ENCODE measurements at regions not wholly inside any gene's neighbourhood (a gene's known extent, or its start where the extent isn't known, plus 50 kb on each side); places are given as distances from the start of the nearest gene placed in this dataset.
"Not testable (repeated sequence)": the region's sequence is repeated elsewhere in the genome, so short reads cannot be mapped to it uniquely, and the experiment has no call there.

- DNase-seq = no peak
Measured at GRCh38 chr7:142528608-142529408, 220.5 kb upstream of the PRSS1 start.

DNA sequence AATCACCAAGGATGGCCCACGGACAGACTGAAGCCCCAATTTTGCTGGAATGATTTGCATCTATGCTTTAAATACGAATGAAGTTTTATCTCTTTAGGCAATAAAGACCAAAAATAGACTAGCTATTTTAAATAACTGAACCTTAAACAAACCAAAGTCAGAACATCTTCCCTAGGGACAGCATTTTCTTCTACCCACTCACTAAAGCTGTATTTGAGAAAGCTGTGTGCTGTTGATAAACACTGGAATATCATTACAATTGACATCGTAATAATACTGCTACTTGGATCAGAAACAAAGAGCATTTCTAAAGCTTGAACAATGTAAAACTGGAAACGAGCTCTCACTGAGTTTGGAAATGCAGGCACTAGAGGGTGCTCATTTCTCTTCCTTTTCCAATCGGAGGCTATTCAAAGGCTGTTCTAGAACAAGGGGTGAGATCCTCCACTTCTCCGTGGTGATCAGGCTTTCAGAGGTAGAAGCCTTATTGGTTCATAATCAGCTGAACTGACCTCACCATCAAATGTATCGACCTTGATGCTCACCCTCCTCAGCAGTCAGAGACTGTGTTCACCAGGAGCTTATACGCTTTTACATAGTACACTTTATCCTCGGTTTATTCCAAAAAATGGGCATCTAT, 225.3 kb upstream of the PRSS1 start:
- no peak for DNase-seq

DNA sequence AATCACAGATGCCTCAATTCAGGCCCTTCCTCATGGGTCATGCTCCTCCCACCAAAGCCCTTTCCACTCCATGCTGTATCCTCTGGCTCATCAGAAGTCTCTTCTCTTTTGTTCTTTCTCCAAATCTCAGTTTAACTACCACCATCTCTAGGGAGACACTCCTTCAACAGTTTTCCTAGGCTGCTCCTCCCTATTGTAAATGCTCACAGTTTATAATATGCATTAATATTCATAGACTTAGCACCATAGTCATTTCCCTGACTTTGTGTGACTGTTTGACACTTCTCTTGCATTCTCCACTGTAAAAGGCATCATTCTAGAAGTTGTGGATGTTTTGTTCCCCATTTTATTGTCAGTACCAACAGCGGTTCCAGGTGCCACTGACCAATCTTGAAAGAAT, 226.5 kb upstream of the PRSS1 start:
- DNase-seq = no peak

DNA sequence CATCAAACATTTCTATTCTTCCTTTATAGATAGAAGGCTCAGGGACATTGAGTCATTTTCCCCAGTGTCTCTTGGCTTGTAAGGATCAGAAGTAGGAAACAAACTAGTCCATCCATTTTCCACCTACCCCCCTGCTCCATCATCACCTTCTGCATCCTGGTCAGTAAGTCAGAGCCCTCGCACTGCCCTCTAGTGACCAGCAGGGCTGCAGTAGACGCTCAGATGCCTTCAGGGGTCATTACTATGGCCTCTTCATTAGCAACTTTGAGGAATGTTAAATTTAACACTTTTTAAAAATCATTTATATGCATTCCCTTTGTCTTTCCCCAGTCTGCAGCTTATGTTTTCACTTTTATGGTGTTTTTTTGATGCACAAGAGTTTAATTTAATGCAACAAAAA, 228.4 kb upstream of the PRSS1 start:
- not testable (repeated sequence) for DNase-seq

DNA sequence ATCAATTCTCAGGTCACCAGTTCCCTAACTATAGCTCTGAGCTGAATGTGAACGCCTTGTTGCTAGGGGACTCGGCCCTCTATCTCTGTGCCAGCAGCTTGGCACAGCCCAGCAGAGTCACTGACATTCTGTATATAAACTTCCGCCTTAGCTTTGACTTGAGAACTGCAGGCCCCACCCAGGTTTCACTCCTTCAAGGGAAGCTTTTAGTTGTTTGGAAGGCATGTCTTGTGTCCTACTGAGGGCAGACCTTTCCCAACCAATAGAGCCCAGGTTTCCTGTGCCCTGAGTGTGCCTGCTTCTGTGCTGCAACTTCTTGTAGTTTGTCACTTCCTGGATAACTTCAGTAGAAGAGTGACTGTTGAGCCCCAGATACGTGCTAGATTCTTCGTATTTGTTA, 228.8 kb upstream of the PRSS1 start:
- not testable (repeated sequence) for DNase-seq

GRCh38 chr7:142519079-142520078, 229.9 kb upstream of the PRSS1 start:
- DNase-seq = no peak

GRCh38 chr7:142516038-142516501, 233.2 kb upstream of the PRSS1 start:
- DNase-seq = peak; percentile 62

DNA sequence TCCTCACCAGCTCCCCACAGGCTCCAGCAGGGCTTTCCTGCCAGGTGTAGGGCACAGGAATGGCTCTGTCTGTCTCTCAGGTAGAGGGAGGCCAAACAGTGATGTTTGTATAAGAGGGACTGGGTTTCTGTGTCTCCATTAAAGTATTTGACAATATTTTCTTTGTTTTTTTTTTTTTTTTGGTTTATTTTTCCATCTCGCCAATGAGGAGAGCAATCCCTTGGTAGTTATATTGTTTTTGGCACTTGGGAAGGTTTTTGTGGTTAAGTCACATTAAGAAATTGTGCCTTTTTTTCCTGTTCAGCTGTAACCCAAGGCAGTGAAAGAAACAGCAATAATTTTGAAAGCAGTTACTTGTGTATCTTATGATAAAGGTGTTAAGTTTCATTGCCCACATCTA, 234.6 kb upstream of the PRSS1 start:
- not testable (repeated sequence) for DNase-seq

GRCh38 chr7:142513178-142513955, 235.9 kb upstream of the PRSS1 start:
- no peak for DNase-seq

DNA sequence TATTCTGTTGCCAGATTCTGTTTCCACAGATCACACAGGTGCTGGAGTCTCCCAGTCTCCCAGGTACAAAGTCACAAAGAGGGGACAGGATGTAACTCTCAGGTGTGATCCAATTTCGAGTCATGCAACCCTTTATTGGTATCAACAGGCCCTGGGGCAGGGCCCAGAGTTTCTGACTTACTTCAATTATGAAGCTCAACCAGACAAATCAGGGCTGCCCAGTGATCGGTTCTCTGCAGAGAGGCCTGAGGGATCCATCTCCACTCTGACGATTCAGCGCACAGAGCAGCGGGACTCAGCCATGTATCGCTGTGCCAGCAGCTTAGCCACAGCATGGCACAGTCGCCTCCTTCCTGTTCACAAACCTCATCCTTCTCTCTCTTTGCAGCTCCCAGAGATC, 237.5 kb upstream of the PRSS1 start:
- peak; percentile 35 for DNase-seq

DNA sequence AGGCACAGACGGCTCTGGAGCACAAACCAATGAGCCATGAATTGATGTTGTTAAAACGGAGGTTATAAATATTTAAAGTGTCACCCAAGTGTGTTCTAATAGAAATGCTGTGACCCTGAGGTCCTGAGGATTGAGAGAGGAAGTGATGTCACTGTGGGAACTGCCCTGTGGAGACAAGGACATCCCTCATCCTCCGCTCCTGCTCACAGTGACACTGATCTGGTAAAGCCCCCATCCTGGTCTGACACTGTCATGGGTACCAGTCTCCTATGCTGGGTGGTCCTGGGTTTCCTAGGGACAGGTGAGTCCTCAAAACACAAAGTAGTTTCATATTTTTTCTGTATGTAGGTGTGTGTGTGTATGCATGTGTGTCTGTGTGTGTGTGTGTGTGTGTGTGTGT, 237.9 kb upstream of the PRSS1 start:
- DNase-seq = peak; percentile 48

DNA sequence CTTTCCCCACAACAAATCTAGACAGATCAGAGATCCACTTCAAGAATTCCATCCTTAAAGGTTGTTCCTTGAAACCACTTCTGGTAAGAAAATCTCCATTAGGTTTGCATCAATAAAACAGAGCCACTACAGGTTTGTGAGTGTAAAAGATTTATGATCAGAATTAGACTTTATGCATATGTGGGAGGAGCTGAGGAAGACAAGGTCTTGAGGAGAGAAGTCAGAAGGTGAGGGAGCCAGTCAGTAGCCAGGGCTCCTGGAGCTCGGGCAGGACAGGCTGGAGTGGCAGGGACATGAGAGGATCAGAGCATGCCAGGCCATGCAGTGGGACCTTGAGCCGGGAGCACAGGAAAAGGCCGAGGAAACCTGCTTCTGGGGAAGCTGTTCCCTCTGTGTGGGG, 240.0 kb upstream of the PRSS1 start:
- DNase-seq = not testable (repeated sequence)

GRCh38 chr7:142508251-142508650, 241.0 kb upstream of the PRSS1 start:
- DNase-seq = no peak

GRCh38 chr7:142507799-142508198, 241.5 kb upstream of the PRSS1 start:
- DNase-seq = no peak

DNA sequence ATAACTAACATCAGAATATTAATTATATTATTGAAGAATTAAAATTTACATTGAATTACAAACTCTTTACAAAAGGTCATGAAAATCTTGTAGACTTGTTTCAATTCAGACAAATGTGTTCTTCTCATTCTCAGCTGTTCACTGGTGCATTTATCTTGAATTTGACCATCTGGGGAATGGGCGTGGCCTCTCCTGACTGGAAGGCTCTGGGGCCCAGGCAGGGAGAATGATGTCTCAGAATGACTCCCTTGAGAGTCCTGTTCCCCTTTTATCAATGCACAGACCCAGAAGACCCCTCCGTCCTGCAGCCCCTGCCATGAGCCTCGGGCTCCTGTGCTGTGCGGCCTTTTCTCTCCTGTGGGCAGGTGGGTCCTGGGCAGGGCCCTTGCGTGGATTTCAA, 242.2 kb upstream of the PRSS1 start:
- not testable (repeated sequence) for DNase-seq

DNA sequence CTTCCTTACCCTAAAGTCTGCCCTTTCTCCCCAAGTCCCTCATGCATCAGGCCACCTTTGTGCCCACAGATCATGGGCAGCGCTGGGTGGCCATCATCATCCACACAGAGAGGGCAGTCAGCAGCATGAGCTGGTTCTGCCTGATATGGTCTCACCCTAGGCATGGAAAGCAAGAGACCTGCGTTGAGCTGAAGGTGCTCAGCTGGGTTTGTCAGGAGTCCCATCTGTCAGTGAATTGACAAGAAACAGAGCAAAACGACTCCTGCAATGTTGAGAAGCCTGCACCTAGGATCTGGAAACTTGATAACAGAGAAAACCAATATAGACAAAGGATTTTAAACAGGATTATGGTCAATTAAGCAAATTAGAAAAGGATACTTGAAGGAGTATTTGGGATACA, 242.7 kb upstream of the PRSS1 start:
- DNase-seq = no peak

DNA sequence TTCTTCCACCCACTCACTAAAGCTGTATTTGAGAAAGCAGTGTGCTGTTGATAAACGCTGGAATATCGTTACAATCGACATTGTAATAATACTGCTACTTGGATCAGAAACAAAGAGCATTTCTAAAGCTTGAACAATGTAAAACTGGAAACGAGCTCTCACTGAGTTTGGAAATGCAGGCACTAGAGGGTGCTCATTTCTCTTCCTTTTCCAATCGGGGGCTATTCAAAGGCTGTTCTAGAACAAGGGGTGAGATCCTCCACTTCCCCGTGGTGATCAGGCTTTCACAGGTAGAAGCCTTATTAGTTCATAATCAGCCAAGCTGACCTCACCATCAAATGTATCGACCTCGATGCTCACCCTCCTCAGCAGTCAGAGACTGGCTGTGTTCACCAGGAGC, 245.3 kb upstream of the PRSS1 start:
- not testable (repeated sequence) for DNase-seq

DNA sequence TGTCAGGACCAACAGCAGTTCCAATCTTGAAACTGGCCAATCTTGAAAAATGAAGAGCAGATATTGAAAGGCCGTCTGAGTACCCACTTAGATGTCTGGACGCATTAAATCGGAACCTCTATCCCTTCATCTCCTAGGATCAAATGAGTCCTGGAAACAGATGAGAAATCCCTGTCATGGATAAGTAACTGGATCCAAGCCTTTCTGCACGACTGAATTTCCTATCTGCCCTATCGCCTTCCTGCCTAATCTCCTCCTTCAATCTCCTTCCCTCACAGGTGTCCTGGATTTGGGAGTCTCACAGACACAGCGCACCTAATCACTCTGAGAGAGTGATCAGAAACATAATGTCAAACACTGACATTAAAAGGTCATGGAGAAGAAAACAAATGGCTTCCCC, 245.2 kb upstream of the PRSS58 start:
- no peak for DNase-seq

DNA sequence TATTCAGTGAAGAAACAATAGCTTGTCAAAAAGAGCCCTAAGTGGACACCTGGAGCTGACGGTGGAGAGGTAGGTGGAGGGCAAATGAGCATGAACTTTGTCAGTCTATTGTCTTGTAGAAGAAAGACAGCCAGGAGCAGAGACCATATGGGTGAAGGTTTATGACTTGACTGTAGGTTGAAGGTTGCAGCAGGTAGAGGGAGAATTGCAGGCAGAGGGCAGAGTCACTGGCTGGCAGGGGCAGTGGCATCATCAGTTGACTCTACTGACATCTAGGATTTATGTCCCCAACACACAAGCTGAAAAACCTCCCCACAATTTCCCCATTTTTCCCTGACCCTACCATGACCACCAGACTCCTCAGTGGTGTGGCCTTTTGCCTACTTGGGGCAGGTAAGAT, 243.6 kb upstream of the PRSS58 start:
- DNase-seq = no peak

GRCh38 chr7:142500366-142500765, 242.5 kb upstream of the PRSS58 start:
- no peak for DNase-seq

DNA sequence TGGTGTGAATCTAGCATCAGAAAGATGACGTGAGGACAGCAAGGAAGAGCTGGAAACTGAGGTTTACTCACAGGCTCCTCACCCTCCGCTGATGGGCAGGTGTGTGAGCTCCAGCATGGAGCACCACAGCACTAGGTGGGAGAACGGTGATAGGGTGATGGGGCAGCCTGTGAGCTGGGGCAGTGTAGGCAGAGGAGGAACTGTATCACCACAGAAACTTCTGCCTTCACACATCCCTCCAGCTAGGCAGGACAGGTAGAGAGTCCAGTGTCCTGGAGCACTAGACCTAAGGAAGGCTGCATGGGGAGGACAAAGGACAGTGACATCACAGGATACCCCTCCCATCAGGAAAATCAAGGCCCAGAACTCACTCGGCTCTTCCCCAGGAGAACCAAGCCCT, 241.8 kb upstream of the PRSS58 start:
- no peak for DNase-seq

DNA sequence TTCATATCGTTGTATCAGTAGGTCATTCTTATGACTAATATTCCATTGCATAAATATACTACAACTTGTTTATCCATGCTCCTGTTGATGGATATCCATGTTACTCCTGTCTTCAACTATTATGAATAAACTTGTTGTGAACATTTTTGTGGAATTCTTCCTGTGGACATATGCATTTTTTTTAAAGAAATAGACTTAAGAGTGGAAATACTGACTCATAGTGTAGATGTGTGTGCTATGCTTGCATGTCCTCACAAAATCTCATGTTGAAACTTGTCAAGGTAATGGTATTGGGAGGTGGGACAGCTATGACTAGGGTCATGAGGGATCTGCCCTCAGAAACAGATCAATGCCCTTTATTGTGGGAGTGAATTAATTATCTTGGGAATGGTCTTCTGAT, 240.5 kb upstream of the PRSS58 start:
- no peak for DNase-seq

All from retina (tissue), 1 donor.